Loucy (cell line): ENCODE measurements at regions not wholly inside any gene's neighbourhood (a gene's known extent, or its start where the extent isn't known, plus 50 kb on each side); places are given as distances from the start of the nearest gene placed in this dataset.

Experiments
- H2AFZ ChIP-seq: fragments of 200-600 bp; sonication (generic); 2 replicates; pipeline ENCODE4 v1.6.0; 2016; ENCODE audit warnings: antibody characterized with exemption, mild to moderate bottlenecking, low read length, moderate library complexity
- H3F3A ChIP-seq: fragments of 200-600 bp; 2 replicates; pipeline ENCODE4 v1.6.0; 2016; ENCODE audit warnings: antibody characterized with exemption, low read depth, mild to moderate bottlenecking
- H3K27me3 ChIP-seq: fragments of 200-600 bp; sonication (generic); 2 replicates; pipeline ENCODE4 v1.6.1; 2014; ENCODE audit warnings: low read length, mild to moderate bottlenecking; ENCODE audit not compliant: insufficient read depth, poor library complexity, severe bottlenecking
- H3K36me3 ChIP-seq: fragments of 200-600 bp; sonication (generic); 2 replicates; pipeline ENCODE4 v1.6.1; 2016; ENCODE audit warnings: low read length; ENCODE audit not compliant: insufficient read depth
- H3K4me1 ChIP-seq: fragments of 200-600 bp; sonication (generic); 2 replicates; pipeline ENCODE4 v1.5.1; 2014; ENCODE audit warnings: low read length, mild to moderate bottlenecking; ENCODE audit not compliant: insufficient read depth, poor library complexity, severe bottlenecking
- H3K4me2 ChIP-seq: fragments of 200-600 bp; sonication (generic); 2 replicates; pipeline ENCODE4 v1.6.0; 2014; ENCODE audit warnings: antibody characterized with exemption, low read length, low read depth, mild to moderate bottlenecking; ENCODE audit not compliant: poor library complexity, severe bottlenecking
- H3K4me3 ChIP-seq: fragments of 200-600 bp; sonication (generic); 2 replicates; pipeline ENCODE4 v1.5.1; 2014; ENCODE audit warnings: low read length, mild to moderate bottlenecking, mixed read lengths; ENCODE audit not compliant: poor library complexity, severe bottlenecking
- H3K79me2 ChIP-seq: fragments of 200-600 bp; sonication (generic); 2 replicates; pipeline ENCODE4 v1.6.1; 2014; ENCODE audit warnings: low read length; ENCODE audit not compliant: insufficient read depth
- H3K9ac ChIP-seq: fragments of 200-600 bp; sonication (generic); 2 replicates; pipeline ENCODE4 v1.6.0; 2014; ENCODE audit warnings: mild to moderate bottlenecking, low read depth, low read length, moderate library complexity; ENCODE audit not compliant: poor library complexity, severe bottlenecking
- H3K9me2 ChIP-seq: fragments of 200-600 bp; sonication (generic); replicated peaks from 2 replicates; pipeline ENCODE4 v1.6.1; 2016; ENCODE audit warnings: low read depth, low read length, mixed read lengths
- H3K9me3 ChIP-seq: fragments of 200-600 bp; sonication (generic); 2 replicates; pipeline ENCODE4 v1.6.1; 2014; ENCODE audit warnings: mild to moderate bottlenecking, antibody characterized with exemption, low read length, low read depth; ENCODE audit not compliant: insufficient read depth
- H4K20me1 ChIP-seq: fragments of 200-600 bp; sonication (generic); 2 replicates; pipeline ENCODE4 v1.6.0; 2014; ENCODE audit warnings: antibody characterized with exemption, low read length, mild to moderate bottlenecking; ENCODE audit not compliant: insufficient read depth, poor library complexity, severe bottlenecking
- CTCF ChIP-seq: fragments of 200-600 bp; sonication (generic); conservative IDR thresholded peaks from 2 replicates; pipeline ENCODE4 v1.5.1; 2014; ENCODE audit warnings: mild to moderate bottlenecking, antibody characterized with exemption, low read length
- EZH2phosphoT487 ChIP-seq: fragments of 200-600 bp; IDR thresholded peaks from 2 replicates; pipeline ENCODE4 v1.6.1; 2018; ENCODE audit warnings: antibody characterized with exemption, mild to moderate bottlenecking, moderate library complexity, borderline replicate concordance

- Histone ChIP-seq H3K9me2 (no peaks in the 10 kb centered on the region), H3K9ac (no peak overlapping the region), H3K9me3 (no peaks in the 10 kb centered on the region), H3K79me2 (no peaks in the 10 kb centered on the region), H3K27me3 (no peaks in the 10 kb centered on the region), H4K20me1 (no peaks in the 10 kb centered on the region), H3K4me3 (no peak overlapping the region), H3K36me3 (no peaks in the 10 kb centered on the region), H3K4me2 (no peak overlapping the region), H3F3A (no peaks in the 10 kb centered on the region), H3K4me1 (no peaks in the 10 kb centered on the region), H2AFZ (no peak overlapping the region)
- no peak for TF ChIP-seq EZH2phosphoT487
- no peak for TF ChIP-seq CTCF
These were observed 381.3 kb upstream of the SPTLC3 start for GRCh38 chr20:12627485-12627884.

DNA sequence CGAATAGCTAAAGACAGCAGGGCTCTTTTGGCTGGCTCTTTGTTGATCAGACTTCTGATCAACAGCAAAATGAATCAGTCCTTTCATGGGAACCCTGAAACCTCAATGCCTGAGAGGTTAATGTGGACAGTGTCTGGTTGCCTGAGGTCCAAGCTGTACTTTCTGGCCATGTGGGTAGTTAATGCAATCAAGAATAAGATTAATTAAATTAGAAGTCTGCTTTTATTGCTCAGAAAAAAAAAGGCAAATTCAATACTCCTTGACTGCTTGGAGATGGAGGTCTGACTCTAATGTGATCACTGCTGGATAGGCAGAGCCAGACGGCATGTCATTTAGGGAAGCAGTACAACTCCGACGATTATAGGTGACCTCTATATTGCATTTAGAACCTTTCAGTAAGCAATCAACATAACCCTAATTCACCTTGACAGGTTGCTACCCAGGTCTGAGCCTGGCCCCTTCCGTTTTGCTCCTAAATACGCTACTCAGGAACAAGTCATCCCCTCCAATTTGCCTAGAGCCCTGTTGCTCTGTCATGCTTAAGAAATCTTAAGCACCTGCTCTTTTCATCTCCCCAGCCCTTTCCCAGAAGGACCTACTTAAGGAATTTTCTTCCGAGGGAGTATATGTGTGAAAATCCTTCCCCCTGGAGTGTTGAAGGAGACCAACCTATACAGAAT is 370.0 kb upstream of the SPTLC3 start:
- no peaks in the 10 kb centered on the region for H3K9me2 ChIP-seq
- H3K36me3 ChIP-seq, result no peaks in the 10 kb centered on the region
- H3K4me3 ChIP-seq, result no peak overlapping the region
- no peak overlapping the region for H3K4me2 ChIP-seq
- H3K9ac ChIP-seq, result no peak overlapping the region
- no peaks in the 10 kb centered on the region for H3F3A ChIP-seq
- no peaks in the 10 kb centered on the region for H3K79me2 ChIP-seq
- no peaks in the 10 kb centered on the region for H3K4me1 ChIP-seq
- H3K27me3 ChIP-seq, result no peaks in the 10 kb centered on the region
- H2AFZ ChIP-seq, result no peak overlapping the region
- no peaks in the 10 kb centered on the region for H3K9me3 ChIP-seq
- TF ChIP-seq EZH2phosphoT487 (no peak), CTCF (no peak)
- no peaks in the 10 kb centered on the region for H4K20me1 ChIP-seq

DNA sequence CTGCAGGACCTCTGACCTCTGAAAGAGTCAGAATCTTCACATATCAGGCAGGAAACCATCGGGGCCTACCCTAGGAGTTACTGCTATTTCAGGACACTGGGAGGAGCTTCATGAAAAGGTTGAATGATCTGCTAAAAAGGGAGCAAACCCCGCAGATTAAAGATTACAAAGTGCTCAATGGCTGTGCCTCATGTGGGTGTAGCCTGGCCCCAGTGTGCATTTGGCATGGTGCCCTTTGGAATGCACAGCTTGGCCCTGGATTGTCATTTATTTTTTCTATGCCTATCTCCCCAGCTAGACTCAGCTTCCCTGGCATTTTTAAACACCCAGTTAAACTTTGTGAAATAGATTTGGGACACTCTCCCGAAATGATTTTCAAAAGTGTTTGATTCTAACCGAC is 368.5 kb upstream of the SPTLC3 start:
- Histone ChIP-seq H3K36me3 (no peaks in the 10 kb centered on the region), H4K20me1 (no peaks in the 10 kb centered on the region), H3K79me2 (no peaks in the 10 kb centered on the region), H3K4me2 (no peak overlapping the region), H3K4me3 (no peak overlapping the region), H3F3A (no peaks in the 10 kb centered on the region), H3K27me3 (no peaks in the 10 kb centered on the region), H3K4me1 (no peaks in the 10 kb centered on the region), H2AFZ (no peak overlapping the region), H3K9me3 (no peaks in the 10 kb centered on the region), H3K9ac (no peak overlapping the region), H3K9me2 (no peaks in the 10 kb centered on the region)
- TF ChIP-seq EZH2phosphoT487 (no peak), CTCF (no peak)
